KG1 (cell line): ENCODE measurements at regions not wholly inside any gene's neighbourhood (a gene's known extent, or its start where the extent isn't known, plus 50 kb on each side); places are given as distances from the start of the nearest gene placed in this dataset.
"Not testable (repeated sequence)": the region's sequence is repeated elsewhere in the genome, so short reads cannot be mapped to it uniquely, and the experiment has no call there.

ENCODE experiments used
- DNase-seq: peaks from one replicate; lab custom pipeline; 2025; lab: John Stamatoyannopoulos, UW

GRCh38 chr7:82562716-82563404 is 119.3 kb upstream of the CACNA2D1 start:
- no peak for DNase-seq

DNA sequence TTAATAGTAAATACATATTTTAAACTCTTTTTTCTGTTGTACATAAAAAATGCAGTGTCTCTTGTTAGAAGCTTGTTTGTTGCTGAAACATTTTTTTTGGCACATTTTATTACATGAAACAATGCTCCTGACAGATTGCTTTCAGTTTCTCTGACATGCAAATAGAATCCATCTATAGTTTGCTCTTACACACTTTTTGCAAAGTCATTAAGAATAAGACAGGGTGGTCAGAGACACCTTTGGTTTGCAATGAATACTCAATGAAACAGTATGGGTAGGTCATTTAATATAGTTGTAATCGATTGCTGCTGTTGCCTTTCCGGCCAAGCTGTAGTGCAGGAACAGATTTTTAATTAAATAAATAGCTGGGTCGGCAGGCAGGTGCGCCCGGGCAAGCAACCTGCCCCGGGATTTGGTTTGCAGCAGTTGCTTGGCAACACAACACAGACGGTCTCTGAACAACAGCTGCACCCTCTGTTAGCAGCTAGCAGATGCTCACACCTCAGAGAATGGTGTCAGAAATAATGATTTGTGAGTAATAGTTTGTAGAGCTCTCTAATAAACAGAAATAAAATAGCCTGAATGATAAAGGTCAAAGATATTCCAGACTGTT is 115.7 kb upstream of the CACNA2D1 start:
- no peak for DNase-seq

DNA sequence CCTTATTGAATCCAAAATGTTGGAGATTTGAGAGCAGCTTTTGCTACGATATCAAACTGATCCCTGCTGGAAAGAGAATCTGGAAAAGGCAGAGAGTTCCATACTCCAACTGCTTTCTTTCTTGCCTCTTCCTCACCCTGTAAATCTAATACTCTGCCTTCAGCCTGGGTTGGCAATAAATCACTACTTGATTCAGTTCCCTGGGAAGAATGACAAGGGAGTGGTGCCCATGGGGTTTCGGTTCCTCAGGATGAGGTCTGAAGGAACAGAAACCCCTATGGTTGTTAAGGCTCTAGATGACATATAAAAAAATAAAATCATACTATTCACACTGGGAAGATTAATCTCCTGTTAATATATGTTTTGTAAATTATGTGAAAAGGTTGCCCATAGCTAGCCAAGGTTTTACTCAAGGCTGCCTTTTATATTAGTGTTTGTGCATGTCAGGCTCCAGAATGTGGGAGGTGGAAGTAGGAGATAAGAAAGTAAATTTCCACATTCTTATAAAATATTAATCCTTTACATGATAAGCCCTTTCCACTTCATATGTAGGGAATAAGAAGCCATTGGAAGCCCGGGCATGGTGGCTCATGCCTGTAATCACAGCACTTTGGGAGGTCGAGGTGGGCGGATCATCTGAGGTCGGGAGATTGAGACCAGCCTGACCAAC is 106.2 kb upstream of the CACNA2D1 start:
- no peak for DNase-seq

DNA sequence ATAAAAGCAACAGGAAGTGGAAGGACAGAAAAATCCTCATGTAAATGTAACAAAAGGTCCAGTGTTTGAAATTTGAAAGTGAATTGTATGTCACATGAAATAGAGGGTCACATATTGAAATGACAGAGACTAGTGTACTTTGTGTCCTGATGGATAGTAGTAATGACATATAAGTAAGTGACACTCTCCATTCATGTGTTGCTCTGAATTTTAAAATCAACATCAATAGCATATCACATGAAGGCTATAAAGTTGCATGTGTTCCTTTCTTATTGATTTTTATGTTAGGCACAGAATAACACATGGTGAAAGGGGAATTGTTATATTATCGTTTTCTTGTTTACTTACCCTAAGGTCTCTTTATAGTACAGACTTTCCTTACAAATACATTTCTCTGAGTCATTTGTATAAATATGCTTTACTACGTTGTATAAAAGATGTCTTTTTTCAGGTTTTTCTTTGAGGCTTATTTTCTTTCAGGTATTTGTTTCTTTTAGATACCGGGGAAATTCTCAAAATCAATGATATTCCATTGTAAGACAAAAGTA is 104.6 kb upstream of the CACNA2D1 start:
- no peak for DNase-seq

DNA sequence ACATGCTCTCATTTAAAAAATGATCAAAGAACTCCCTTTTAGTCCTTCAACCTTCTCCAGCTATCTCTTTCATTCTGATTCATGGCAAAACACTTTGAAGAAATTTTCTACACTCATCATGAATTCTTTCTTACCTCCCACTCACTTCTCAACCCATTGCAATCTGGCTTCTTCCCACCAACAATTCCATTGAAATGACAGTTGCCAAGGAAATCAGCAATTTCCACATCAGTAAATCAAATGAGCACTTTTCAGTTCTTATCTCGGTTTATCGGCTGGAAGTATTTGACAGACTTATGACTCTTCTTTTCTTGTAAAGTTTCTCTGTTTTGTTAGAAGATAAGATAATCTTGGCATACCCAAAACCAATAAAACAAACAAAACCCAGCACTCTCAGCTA is 99.1 kb upstream of the CACNA2D1 start:
- no peak for DNase-seq

DNA sequence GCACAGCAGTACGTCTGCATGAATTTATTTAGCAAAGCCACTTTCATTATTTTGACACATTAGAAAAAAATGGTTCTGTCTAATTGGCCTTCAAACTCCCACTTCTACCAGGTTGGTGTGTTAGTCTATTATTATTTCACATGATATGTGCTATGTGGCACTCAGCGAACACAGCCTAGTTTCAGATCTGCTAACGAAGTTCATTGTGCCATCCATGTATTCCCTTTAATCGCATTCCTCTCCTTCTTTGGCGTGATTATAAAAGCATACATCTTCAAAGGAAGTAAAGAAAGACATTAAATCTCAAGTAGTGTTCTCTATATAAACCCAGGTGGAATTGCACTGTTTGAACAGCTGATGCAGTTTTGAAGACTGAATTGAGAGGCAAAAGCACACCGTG is 96.4 kb upstream of the CACNA2D1 start:
- DNase-seq: no peak

GRCh38 chr7:82534684-82535083 is 91.1 kb upstream of the CACNA2D1 start:
- no peak for DNase-seq

DNA sequence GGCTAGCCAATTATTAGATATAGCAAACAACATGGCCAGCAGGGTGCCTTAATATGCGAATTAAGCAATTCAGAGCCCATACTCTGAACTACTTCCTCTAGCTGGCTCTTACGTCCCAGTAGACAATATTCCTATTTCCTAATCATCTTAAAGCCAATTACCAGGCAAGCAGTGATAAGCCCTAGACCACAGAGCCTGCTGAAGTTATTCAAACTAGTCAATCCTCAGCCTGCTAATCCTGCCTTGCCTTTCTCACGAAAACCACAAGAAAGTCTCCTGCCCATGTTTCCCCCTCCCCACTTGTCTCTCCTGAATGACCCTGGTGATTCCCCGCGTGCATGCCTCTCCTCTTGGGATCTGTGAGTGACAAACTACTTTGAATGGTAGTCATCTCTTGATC is 86.8 kb upstream of the CACNA2D1 start:
- no peak for DNase-seq

- DNase-seq: no peak
Measured at GRCh38 chr7:82528577-82529310, 85.2 kb upstream of the CACNA2D1 start.

- DNase-seq: no peak
Measured at GRCh38 chr7:82527851-82528250, 84.3 kb upstream of the CACNA2D1 start.

DNA sequence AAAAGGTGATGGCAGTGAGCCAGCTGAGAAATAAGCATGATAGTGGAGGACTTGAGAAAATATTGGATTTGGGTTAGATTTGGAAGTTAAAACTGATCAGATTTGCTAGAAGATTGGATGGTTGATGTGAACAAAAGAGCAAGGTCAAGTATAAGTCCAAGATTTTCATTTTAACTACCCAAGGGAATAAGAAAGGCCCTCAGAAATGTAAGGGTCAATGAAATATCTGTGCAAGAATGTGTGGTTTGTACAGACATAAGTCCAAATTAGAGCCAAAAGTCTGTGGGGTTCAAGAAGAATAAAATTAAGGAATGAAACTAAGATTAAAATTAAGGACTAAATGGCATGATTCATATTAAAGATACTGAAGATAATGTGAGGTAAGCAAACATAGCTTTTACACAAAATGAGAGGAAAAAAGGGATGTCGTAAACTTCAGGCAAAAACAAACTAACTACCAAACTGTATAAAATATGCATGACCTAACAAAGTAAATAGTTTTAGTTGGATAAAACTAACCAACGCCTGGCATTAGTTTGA is 78.4 kb upstream of the CACNA2D1 start:
- no peak for DNase-seq

DNA sequence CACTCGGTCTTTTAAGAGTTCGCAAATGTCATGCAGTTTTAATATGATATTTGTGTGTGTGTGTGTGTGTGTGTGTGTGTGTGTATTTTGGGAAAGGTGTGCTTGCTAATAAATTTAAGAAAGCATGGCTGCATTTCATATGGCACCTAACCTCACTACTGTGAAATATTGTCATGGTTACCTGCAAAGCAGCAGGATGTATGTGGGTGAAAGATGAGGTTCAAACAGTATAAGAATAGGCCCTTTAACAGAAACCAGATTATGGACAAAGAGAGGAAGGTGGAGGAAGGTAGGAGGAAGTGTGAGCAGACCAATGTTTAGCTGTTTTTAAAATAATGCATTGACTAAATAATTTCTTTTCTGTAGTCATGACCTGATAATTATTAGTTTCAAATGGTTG is 73.5 kb upstream of the CACNA2D1 start:
- DNase-seq: no peak

GRCh38 chr7:82511542-82511941 is 68.0 kb upstream of the CACNA2D1 start:
- no peak for DNase-seq

GRCh38 chr7:82507976-82508677 is 64.5 kb upstream of the CACNA2D1 start:
- DNase-seq: no peak

DNA sequence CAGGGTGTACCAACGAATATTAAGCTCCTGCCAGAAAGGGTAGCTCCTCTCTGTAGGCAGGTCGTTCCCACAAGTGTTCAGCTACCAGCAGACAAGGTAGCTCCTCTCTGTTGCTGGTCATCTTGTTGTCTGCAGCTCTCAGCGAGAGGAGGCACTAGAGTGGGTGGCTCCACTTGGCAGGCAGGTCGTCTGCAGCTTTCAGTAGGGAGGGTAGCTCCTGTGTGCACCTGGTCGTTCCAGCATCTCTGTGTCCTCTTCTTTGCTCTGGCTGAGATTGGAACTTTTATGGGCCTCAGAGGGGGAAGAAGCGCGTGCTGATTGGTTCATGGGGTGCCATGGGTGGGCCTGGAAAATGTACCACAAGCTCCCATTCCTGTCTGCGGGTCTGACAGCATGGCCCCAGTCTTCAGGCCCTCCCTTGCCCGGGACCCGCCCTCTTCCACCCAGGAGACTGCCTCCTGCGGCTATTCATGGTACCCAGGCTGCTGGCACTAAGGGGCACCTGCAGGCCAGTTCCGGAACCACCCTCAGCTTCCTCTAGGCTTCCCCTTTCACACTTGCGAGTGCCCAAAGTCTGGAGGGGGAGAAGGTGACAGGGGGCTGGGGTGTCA is 63.9 kb upstream of the CACNA2D1 start:
- DNase-seq: no peak

- DNase-seq: no peak
Measured at GRCh38 chr7:82506702-82507101, 63.1 kb upstream of the CACNA2D1 start.

DNA sequence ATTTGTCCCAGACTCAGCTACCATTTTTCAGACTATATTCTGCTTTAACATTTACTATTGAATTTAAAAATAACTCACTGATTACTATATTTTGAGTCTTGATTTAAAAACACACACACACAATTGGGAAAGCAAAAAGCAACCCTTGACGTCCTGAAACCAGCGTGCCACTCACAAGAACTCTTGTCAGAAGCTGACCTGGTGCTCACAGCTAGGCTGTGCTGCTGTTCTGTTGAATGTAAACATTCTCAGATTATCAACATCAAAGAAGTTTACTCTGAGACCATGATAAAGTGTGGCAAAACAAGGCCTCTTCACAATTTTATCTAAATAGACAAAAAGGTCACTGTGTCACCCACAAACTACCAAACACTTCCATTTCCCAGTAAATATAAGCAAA is 62.6 kb upstream of the CACNA2D1 start:
- no peak for DNase-seq

DNA sequence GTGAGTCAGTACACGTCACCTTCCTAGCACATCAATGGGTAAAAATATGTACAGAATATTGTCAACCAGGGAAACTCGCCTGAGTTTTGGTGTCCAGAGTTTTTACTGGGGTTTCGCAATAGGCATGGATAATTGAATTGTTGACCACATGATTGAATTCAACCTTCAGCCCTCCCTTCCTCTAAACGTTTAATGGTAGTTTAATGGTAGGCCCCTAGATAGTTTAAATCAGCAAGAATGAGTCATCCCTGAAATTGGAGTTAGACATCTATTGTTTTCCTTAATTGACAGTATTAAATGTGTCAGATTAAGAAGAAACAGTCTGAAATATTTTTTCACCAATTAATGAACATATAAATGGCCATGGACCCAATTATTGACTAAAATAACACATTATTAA is 57.8 kb upstream of the CACNA2D1 start:
- DNase-seq: no peak

- not testable (repeated sequence) for DNase-seq
Measured at GRCh38 chr7:82499546-82499945, 56.0 kb upstream of the CACNA2D1 start.

- DNase-seq: no peak
Measured at GRCh38 chr7:82494420-82494819, 50.8 kb upstream of the CACNA2D1 start.
